A673 (cell line): ENCODE measurements at regions not wholly inside any gene's neighbourhood (a gene's known extent, or its start where the extent isn't known, plus 50 kb on each side); places are given as distances from the start of the nearest gene placed in this dataset.

Source experiments
- BruUV-seq: library from RNA; stranded (reverse); fragments of 400-500 nt; replicated peaks from 2 replicates; lab custom pipeline; 2021; lab: Mats Ljungman, UMichigan
- CTCF ChIA-PET: fragments of 300-600 bp; sonication (Branson Sonifier 250); formaldehyde crosslinking; loops from one replicate; lab custom pipeline; 2022; ENCODE audit warnings: antibody characterized with exemption; lab: Charles Lee
- POLR2A ChIA-PET: fragments of 300-600 bp; sonication (Branson Sonifier 250); formaldehyde crosslinking; loops from one replicate; lab custom pipeline; 2022; ENCODE audit warnings: antibody characterized with exemption; ENCODE audit not compliant: low non-redundant PET; lab: Charles Lee
- DNase-seq: peaks from one replicate; pipeline ENCODE4 v3.0.0-alpha.2; 2015; ENCODE audit warnings: low spot score
- H3K27ac ChIP-seq: fragments of 200-600 bp; sonication (generic); 2 replicates; pipeline ENCODE4 v1.5.1; 2016; ENCODE audit warnings: mixed run types, low read depth, mild to moderate bottlenecking, mixed read lengths, antibody characterized with exemption, low read length; ENCODE audit not compliant: poor library complexity, severe bottlenecking
- H3K27me3 ChIP-seq: fragments of 200-600 bp; sonication (generic); replicated peaks from 2 replicates; pipeline ENCODE4 v1.6.1; 2017; ENCODE audit warnings: mixed run types, low read depth, mild to moderate bottlenecking, mixed read lengths, antibody characterized with exemption, low read length; ENCODE audit not compliant: insufficient read depth, poor library complexity
- H3K36me3 ChIP-seq: fragments of 200-600 bp; sonication (generic); 2 replicates; pipeline ENCODE4 v1.6.1; 2016; ENCODE audit warnings: mixed run types, mild to moderate bottlenecking, mixed read lengths, antibody characterized with exemption, low read length; ENCODE audit not compliant: insufficient read depth, poor library complexity, severe bottlenecking
- H3K4me1 ChIP-seq: fragments of 200-600 bp; sonication (generic); 2 replicates; pipeline ENCODE4 v1.6.1; 2017; ENCODE audit warnings: mixed run types, mild to moderate bottlenecking, mixed read lengths, antibody characterized with exemption, low read length; ENCODE audit not compliant: insufficient read depth, poor library complexity, severe bottlenecking
- H3K4me3 ChIP-seq: fragments of 200-600 bp; sonication (generic); 2 replicates; pipeline ENCODE4 v1.5.1; 2016; ENCODE audit warnings: low read depth, mixed run types, mild to moderate bottlenecking, mixed read lengths, low read length; ENCODE audit not compliant: poor library complexity, severe bottlenecking
- H3K9me3 ChIP-seq: fragments of 200-600 bp; sonication (generic); 2 replicates; pipeline ENCODE4 v1.6.1; 2016; ENCODE audit warnings: mixed run types, low read depth, mild to moderate bottlenecking, mixed read lengths, antibody characterized with exemption, low read length; ENCODE audit not compliant: poor library complexity, severe bottlenecking
- EZH2 ChIP-seq: fragments of 200-600 bp; sonication (generic); IDR thresholded peaks from 2 replicates; pipeline ENCODE4 v1.6.1; 2017; ENCODE audit warnings: borderline replicate concordance, low read depth, mild to moderate bottlenecking, mixed read lengths, antibody characterized with exemption, low read length; ENCODE audit not compliant: poor library complexity, severe bottlenecking
- intact Hi-C: fragments of 100-400 bp; cut with micrococcal nuclease; formaldehyde crosslinking; loops from one replicate; pipeline ENCODE4 v1.10.0; 2022; ENCODE audit not compliant: unreplicated experiment
- TF ChIP-seq, protein P1 (sequence below): fragments of 300-800, 200-600 bp; sonication (generic); conservative IDR thresholded peaks from 2 replicates; pipeline ENCODE4 v1.5.1; 2017; ENCODE audit warnings: low read depth, mild to moderate bottlenecking, antibody characterized with exemption, low read length, moderate library complexity, mixed read lengths

DNA sequence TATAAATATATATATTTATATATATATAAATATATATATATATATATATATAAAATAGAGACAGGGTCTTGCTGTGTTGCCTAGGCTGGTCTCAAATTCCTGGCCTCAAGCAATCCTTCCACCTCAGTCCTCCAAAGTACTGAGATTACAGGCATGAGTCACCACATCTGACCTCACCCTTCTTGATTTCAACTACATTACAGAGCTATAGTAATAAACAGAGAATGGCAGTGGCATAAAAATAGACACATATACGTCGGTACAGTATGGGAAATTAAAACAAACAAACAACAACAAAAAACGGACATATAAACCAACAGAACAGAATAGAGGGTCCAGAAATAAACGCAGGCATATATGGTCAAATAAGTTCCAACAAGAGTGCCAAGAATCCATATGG is 77.6 kb upstream of the PPP1R3A start:
- H3K27ac ChIP-seq, result no peak overlapping the region
- no peaks in the 10 kb centered on the region for H3K4me1 ChIP-seq
- ChIA-PET CTCF (no interaction called here), POLR2A (no interaction called here)
- H3K9me3 ChIP-seq, result no peaks in the 10 kb centered on the region
- DNase-seq, result no peak
- H3K27me3 ChIP-seq, result no peaks in the 10 kb centered on the region
- intact Hi-C loops, result no loop called here
- BruUV-seq, result no TSS peak
- TF ChIP-seq, protein P1, sequence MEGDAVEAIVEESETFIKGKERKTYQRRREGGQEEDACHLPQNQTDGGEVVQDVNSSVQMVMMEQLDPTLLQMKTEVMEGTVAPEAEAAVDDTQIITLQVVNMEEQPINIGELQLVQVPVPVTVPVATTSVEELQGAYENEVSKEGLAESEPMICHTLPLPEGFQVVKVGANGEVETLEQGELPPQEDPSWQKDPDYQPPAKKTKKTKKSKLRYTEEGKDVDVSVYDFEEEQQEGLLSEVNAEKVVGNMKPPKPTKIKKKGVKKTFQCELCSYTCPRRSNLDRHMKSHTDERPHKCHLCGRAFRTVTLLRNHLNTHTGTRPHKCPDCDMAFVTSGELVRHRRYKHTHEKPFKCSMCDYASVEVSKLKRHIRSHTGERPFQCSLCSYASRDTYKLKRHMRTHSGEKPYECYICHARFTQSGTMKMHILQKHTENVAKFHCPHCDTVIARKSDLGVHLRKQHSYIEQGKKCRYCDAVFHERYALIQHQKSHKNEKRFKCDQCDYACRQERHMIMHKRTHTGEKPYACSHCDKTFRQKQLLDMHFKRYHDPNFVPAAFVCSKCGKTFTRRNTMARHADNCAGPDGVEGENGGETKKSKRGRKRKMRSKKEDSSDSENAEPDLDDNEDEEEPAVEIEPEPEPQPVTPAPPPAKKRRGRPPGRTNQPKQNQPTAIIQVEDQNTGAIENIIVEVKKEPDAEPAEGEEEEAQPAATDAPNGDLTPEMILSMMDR, result no peak
- TF ChIP-seq EZH2, result no peak
- no peaks in the 10 kb centered on the region for H3K36me3 ChIP-seq
- no peak overlapping the region for H3K4me3 ChIP-seq

DNA sequence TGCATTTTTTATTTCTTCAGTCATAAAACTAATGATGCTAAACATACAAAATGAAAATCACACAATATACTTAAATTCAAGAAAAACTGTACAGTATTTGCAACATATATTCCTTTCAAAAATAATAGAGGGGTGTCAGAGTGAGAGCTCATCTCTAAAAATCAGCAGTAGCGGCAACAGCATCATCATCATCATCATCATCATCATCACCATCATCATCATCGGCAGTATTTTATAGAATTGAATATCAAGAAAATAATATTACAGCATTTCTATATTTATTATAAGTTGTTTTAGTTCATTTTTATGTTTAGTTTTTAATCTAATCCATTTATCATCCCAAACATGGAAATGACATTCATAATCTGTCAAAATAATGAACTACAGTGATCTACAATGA is 67.4 kb upstream of the PPP1R3A start:
- Histone ChIP-seq H3K4me3 (no peak overlapping the region), H3K27me3 (peaks cover 8% of the 10 kb centered on the region), H3K27ac (no peak overlapping the region), H3K36me3 (no peaks in the 10 kb centered on the region), H3K4me1 (no peaks in the 10 kb centered on the region), H3K9me3 (no peaks in the 10 kb centered on the region)
- no peak for DNase-seq
- intact Hi-C loops, result no loop called here
- POLR2A ChIA-PET, result interaction anchor here (0.7 kb wide), 1 partner anchor 1871 kb away, joined by 4 read pairs; no protein-coding TSS in a partner anchor
- no TSS peak for BruUV-seq
- TF ChIP-seq EZH2, result no peak
- TF ChIP-seq, protein P1, result no peak
- CTCF ChIA-PET, result no interaction called here

DNA sequence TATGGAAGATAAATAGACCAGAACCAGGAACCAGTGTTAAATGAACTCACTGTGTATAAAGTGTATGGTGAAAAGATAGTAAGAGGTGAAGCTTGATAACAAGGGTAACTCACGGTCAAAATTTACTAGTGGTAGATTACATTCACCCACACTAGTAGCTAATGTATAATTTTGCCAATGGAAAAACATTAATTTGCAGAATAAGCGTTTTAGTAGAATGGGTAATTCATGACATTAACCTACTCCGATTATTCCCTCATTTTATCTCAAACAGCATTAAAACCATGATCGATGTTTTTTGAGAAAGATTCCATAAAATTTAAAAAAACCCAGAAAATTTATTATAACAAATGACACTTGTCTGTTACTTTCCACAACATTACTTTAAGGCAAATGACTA is 57.7 kb upstream of the PPP1R3A start:
- no peak for DNase-seq
- BruUV-seq, result no TSS peak
- POLR2A ChIA-PET, result no interaction called here
- Histone ChIP-seq H3K9me3 (no peaks in the 10 kb centered on the region), H3K4me1 (no peaks in the 10 kb centered on the region), H3K27ac (no peak overlapping the region), H3K27me3 (peaks cover 8% of the 10 kb centered on the region), H3K4me3 (no peak overlapping the region), H3K36me3 (no peaks in the 10 kb centered on the region)
- CTCF ChIA-PET, result no interaction called here
- intact Hi-C loops, result no loop called here
- TF ChIP-seq, protein P1, result no peak
- TF ChIP-seq EZH2, result no peak
